HG03460 (cell line): ENCODE measurements at regions not wholly inside any gene's neighbourhood (a gene's known extent, or its start where the extent isn't known, plus 50 kb on each side); places are given as distances from the start of the nearest gene placed in this dataset.

ENCODE experiments used
- ATAC-seq: cut with Tn5 transposase; IDR thresholded peaks from one replicate; pipeline ENCODE4 v1.9.1; 2021; ENCODE audit not compliant: unreplicated experiment

DNA sequence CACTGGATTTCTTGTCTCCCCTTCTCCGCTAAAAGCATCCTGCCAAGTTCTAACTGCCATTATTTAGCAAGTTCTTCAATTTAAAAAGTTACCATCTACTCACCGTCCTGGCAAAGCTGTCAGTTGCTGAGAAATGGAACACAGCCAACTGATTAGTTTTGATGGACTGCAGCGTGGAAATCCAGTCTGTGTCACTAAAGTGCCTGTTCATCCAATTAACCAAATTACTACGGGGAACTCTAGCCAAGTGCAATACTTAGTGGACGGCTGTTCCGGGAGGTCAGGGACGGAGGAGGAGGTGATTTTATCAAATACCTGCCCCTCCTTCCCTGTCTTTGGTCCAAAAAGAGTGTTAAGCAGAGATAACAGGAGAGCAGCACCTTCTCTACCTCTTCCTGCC lies 260.7 kb downstream of the MAF start:
- ATAC-seq: no peak

DNA sequence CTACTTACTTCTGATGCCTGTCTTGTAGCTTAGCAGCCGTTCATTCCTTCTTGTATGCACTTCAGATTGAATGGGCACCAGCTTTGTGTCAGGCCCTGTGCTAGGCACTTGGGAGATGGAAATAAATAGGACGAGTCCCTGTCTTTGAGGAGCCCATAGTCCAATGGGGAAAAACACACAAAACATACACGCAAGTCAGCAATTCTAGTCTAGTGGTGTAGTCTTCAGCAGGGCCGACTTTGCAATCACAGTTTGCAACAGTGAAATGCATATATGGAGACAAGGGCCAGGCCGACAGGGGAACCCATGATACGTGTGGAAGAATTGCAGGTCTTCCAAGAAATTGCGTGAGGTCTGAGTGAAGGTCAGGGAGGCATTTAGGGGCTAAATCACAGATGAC lies 262.6 kb downstream of the MAF start:
- no peak for ATAC-seq

DNA sequence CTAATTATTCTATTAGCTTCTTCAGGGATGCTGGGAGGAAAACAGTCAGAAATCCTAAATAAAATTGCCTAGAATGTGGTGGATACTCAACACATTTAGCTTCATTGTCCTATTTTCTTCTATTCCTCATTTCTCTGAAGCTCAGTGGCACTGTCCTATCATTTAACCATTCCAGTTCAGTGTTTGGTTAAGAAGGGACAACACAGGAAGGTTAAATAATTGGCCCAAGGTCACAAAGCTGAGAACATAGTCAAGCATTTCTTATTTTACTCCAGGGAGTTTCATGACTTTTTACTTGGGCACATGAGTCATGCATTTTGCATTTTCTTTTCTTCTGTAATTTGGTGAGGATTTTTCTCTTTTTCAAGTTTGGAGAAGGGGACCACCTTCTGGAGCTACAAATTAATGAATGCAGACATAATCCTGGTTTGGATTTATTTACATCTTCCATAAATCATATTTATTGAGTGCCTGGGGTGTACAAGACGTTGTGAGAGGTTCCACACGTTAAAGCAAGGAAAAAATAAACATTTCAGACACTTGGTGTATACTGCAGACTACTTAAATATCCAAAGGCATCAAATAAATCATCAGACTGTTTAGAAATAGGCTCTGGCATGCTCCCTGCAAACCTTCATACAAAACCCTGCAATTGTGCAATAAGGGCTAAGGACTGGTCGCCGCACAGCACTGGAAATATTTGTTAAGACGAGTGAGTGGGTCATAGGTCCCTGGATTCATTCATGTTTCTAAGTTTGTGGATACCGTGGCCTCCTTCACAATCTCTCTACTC lies 263.9 kb downstream of the MAF start:
- no peak for ATAC-seq

DNA sequence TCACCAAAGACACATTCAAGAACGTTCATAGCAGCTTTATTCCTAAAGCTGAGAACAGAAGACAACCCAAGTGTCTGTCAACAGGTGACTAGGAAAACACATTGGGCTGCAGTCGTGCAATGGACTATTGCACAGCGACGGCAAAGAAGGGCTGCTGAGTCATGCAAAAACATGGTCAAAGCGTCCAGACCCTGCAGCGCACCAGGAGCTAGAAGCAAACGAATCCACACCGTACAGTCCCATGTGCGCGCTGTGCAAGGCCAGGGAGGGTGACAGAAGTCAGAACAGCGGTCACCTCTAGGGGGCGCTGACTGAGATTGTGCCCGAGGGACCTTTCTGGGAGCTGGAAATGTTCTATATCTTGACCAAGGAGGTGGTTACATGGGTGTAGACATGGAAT lies 266.4 kb downstream of the MAF start:
- ATAC-seq: no peak

DNA sequence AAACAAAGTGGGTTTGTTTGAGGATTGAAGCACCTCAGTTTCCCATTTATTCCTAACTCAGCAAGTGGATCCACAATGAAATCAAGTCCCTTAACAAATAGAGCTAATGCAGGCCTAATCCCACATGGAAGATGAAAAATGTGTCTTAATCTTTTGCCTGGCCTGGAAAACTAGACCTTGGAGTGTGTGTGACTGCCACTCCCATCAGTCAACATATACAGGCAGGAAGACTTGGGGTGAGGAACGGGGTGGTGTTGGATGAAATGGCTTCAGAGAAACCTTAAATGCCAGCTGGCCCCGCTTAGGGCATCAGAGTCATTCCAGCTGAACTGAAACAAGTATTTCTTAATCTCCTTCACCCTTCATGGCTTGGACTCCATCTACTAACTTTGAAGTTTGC lies 269.5 kb downstream of the MAF start:
- ATAC-seq: no peak

DNA sequence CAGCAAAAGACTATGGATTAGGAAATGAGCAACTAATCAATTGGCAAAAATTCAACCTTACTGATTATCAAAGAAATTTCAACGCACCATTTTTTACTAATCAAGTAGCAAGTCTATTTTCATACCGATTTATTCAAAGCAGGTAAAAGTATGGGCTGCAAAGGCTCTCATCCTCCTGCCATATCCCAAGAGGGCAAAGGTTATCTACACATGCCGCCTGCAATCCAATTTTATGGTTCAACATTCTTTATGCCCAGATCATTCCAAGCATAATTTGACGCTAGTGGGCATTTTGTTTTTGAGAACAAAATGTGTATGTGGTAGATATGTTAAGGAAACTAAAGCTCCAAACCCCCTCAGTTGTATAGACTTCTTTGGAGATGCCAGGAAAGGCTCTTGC lies 270.6 kb downstream of the MAF start:
- no peak for ATAC-seq

DNA sequence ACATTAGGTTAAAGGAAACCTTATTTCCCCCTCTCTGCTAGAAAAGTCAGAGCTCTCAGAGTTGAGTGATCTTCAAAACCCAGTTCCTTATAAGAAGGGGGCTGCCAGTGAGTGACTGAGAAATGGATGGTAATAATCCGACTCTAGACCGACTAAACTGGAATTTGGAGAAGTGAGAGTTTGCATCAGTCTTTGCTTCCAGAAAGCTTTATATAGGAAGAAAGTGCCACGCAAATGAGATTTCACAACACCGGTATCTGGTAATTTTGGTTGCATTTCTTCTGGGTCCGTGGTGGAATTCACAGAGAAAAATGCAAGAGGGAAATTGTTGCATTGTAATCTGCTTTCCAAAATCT lies 271.4 kb downstream of the MAF start:
- ATAC-seq: no peak

DNA sequence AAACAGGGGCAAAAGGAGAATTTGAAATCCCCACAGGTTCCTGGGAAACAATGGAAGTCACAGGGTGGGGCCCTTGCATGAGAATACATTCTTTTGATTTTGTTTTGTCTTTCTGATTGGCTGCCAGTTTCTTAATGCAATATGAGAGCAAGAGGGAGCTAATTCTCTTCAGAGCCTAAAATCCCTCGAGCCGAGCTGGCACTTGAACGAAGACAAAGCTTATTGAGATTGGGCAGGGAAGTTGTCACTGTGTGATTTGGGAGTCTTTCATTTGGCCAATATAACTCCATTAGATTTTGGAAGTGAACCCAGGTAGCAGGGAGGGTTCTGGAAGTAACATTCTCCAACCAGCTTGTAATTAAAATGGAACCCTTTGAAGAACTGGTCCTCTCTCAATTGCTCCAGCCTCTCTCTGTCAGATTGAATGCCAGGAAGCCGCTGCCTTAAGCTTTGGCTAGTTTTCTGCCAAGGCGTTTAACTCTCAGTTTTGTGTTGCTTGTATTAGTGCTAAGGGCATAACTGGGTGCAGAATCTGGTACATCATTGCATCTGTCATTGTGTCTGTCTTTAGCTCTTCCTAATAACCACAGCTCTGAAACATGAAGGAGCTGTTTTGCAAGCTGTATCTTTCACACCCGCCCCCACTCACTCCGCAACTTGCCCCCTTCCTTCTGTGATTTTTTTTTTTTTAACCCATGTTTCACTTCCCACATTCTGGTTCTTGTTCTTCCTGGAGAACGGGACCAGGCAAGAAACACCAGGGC lies 272.0 kb downstream of the MAF start:
- ATAC-seq: no peak

DNA sequence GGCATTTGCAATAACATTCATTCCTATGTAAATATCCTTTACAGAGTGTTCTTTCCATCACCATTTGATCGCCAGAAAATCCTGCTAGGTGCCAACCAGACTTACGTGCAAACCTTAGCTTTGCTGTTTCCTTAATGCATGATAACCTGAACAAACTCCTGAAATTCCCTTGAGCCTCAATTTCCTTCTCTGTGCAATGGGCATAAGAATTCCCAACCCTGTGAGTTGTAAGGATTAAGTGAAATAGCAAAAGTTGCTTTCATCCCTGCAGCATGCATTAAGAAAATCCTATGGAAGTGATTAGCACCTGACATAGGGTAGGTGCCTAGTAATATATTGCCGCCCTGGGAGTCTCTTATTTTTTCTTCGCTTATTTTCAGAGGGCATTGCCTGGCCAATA lies 272.7 kb downstream of the MAF start:
- no peak for ATAC-seq

DNA sequence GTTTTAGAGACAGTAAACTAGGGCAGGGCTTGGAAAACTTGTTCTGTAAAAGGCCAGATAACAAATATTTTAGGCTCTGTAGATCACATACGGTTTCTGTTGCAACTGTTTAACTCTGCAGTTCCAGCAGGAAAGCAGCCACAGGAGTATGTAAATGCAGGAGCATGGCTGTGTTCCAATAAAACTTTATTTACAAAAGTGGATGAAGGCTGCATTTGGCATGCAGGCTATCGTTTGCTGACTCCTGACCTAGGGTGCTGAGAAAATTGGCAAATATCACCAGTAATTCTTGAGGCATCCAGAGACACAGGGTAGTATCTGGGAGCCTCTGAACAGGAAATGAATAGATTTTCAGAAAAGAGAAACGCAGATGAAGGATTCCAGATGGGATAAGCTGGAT lies 274.0 kb downstream of the MAF start:
- no peak for ATAC-seq

DNA sequence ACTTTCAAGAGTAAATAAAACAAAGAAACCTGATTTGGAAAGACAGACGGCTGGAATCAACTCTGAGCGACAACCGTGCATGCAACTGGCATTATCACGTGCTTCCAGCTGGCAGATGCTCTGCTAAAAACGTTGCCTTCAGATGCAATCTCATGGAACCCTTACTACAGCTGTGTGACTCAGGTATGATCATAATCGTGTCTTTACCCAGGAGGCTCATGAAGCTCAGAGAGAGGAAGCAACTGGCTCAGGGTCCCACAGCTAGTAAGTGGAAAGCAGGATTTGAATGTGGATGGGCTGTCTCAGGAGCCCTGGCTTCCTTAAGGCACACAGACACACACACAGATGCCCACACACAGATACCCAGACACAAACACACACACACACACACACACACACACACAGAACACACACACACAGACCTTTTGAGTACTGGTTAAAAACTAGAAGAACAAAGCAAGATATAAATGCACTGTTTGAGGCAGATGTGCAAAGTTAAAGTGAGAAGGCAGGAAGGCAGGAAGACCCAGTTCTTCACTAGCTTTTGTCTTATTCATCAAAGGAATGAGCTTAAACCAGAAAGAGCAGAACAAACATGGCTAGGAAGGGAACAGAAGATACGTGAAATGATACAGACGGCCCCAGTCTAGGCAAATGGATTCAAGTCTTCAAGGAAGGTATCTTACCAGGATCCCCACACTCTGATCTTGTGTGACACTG lies 275.2 kb downstream of the MAF start:
- ATAC-seq: no peak

DNA sequence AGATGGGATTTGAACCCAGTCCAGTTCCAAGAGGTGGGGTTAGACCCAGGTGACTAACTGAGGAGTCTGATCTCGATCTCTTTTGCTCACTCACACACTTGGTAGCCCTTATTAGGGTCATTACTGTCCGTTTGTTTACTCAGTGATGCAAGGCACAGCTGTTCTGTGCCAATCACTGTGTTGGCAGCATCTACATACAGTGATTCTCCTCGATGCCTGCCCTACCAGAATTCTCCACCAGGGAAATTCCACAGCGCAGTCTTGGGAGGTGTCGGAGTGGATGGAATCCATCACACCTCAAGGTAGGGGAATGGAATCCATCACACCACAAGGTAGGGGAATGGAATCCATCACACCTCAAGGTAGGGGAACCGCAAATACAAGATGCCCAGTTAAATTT lies 279.6 kb downstream of the MAF start:
- no peak for ATAC-seq

DNA sequence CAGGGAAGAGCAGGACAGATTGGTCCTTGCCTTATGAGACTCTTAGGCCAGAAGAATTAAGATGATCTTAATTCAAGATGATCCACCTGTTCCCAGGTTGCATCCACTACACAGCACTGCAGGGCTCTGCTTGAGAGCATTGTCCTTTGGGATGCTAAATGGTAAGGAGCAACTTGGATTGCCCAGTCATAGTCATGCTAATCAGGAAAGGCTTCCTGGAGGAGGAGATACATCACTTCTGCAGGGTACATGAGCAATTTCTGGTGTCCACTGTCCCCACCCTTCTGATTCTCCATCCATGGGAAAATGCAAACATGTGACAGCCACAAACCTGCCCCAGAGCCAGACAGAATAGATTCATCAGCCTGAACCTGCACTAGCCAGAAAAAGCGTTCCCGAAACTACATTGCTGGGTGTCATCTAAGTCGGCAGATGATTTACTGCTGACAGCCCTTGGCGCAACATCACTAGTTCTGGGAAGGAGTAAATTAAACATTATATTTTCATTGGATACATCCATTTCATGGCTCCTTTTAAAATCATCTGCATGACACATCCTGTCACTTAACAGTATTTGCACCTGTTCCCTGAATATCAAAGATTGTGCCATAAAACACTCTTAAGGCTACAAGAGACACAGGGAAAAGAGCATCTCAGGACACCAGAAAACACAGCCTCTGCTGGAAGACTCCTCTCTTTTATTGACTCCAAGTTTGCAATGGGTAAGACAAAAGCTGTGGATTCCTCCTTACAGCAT lies 282.2 kb downstream of the MAF start:
- ATAC-seq: no peak

DNA sequence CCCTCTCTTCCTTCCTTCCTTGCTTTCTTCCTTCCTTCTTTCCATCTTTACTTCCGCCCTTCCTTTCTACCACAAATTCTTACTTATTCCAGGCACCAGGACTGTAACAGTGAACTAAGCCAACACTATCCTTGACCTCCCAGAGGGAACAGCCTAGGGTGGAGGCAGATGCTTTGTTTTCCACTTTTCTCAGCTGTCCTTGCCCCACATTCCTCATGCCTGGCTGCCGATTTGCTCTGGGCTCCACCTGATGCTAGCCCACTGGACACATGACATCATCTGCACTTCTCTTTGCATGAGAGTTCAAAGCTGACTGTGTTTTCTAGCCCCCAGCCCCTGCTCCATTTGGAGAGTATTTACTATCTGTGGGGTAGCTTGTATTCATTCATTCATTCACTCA lies 283.0 kb downstream of the MAF start:
- no peak for ATAC-seq

DNA sequence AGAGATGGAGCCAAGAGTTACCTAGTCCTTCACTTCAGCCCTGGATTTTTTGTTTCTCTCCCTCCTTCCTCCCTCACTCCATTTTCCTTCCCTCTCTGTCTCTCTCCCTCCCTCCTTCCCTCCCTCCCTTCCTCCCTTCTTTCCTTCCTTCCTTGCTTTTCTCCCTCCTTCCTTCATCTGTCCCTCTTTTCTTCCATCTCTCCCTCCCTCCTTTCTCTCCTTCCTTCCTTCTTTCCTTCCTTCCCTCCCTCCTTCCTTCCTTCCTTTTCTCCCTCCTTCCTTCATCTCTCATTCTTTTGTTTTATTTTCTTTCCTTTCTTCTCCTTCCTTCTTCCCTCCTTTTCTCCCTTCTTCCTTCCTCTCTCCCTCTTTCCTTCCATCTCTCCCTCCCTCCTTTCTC lies 283.5 kb downstream of the MAF start:
- ATAC-seq: no peak

DNA sequence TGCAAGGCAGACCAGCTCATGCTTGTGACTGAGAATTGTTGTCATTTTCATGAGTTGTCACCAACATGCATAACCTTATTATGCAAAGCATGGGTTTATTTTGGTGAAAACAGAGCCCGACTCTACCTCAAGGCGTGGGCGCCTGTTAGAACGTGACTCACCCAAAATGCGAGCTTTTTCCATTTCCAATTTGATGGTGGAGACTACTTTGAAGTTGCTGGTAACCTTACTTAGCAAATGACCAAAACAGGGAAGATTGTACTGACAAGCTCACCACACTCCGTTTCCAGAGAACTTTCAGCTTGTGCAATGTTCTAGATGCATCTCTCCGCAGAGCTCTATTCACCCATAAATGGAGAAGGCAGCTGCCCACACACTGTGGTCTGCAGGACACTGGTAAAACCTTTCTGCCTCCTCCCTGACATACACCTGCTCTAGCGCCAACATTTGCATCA lies 284.5 kb downstream of the MAF start:
- ATAC-seq: peak; percentile 72

DNA sequence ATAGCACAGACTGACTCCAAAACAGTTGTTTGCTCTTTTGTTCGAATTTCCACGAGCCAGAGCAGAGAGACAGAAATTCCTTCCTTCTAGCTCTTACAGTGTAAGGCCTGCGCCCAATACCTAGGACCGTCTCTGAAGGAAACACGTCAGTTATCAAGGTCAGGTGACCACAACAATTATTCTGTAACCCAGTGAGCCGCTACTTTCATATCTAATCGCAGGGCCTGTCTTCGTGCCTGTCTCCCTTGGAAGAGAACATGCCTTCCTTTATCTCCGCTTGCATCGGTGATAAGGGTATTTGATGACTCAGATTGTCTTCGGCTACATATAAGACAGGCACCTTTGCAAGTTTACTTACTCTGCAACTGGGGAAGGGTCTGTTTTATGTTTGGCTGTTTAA lies 288.0 kb downstream of the MAF start:
- ATAC-seq: no peak

DNA sequence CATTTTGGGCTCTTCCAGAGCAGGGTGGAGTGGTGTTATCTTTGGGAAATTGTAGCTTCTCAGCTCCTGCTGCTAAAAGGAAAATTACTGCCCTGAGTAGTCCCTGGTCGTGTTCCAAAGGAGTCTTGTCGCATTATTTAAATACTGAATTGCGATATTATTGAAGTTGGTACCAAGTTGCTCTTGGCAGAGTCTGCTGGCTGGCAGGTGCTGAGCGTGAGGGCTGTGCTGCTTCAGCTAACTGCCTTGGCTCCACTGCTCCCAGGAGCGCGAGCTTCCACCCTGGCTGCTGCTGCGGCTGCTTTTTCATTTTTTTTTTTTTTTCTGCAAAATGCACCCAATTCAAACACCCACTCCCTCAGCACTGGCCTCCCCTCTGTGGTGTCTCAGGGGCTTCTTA lies 289.8 kb downstream of the MAF start:
- no peak for ATAC-seq

DNA sequence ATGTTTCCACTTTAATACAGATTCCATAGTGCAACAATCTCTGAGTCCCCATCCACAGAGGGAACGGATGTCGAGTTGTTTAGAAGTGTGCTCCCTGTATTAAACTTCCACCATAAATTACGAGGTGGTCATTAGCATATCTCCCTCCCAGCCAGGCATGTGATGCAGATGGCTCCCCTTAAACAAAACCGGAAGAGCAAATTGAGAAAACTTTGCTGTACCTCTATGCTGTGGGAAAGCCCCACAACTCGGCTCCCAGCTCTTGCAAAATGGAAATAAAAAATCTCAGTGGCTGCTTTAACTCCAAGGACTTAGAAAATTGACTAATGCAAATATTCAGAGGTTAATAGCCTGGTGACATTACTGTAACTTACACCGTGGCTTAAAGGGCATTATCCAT lies 290.9 kb downstream of the MAF start:
- ATAC-seq: no peak

DNA sequence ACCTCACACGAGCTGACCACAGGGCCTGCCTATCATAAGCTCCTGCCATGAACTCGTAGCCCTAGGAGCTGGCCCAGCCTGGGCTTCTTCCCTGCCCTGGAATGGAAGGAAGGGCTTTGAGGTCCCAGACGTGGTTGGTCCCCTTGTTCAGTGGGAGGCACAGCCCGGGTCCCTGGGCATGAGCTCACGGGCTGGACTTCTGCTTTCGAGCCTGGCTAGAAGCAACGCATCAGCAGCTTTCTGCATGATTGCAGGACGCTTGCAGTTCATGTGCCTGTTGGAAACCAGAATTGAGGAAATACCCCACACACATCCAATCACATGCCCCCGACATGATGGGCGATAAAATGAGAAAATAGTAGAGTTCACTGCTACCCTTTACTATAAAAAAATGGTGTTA lies 293.3 kb downstream of the MAF start:
- no peak for ATAC-seq

DNA sequence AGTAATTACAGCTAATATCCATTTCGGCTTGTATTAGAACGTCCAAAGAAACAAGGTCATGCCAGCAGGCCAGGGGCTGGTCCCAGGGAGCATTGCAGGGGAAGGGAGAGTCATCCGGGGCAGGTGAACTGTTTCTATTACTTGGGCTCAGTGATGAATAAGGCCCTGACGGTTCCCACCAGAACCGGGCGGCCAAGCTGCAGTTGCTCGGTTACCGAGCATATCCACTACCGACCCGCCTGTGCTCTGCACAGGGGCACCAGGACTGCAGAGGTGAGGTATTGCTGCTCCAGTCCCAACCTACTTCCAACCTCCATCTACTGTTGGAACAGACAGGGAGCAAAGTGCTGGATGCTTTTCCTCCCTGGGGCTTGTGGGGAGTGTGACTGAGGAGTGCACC lies 295.5 kb downstream of the MAF start:
- ATAC-seq: no peak
